Transverse colon (tissue), 4 donors: ENCODE measurements at regions not wholly inside any gene's neighbourhood (a gene's known extent, or its start where the extent isn't known, plus 50 kb on each side); places are given as distances from the start of the nearest gene placed in this dataset.

ENCODE experiments used
- DNase-seq: peaks from one replicate; pipeline ENCODE4 v3.0.0-alpha.2; 2019
- H3K27ac ChIP-seq, 4 donors: fragments of 200-600 bp; sonication (generic); 2 replicates each; pipeline ENCODE4 v1.5.1; 2016 to 2018; ENCODE audit warnings: inconsistent platforms in 4 of 4
- H3K27me3 ChIP-seq: fragments of 200-600 bp; sonication (generic); 2 replicates; pipeline ENCODE4 v1.5.1; 2017; ENCODE audit warnings: inconsistent platforms
- H3K36me3 ChIP-seq, 4 donors: fragments of 200-600 bp; sonication (generic); 2 replicates each; pipeline ENCODE4 v1.5.1; 2017 to 2019; ENCODE audit warnings: inconsistent platforms in 4 of 4
- H3K4me1 ChIP-seq, 4 donors: fragments of 200-600 bp; sonication (generic); 2 replicates each; pipeline ENCODE4 v1.5.1; 2017 to 2020; ENCODE audit warnings: inconsistent platforms in 4 of 4
- H3K4me3 ChIP-seq, 4 donors: fragments of 200-600 bp; sonication (generic); 1 replicate in 1 of 4; 2 replicates in 3 of 4; pipeline versions ENCODE4 v1.5.1 to v1.6.1; 2017 to 2019; ENCODE audit warnings: inconsistent platforms in 4 of 4
- H3K9me3 ChIP-seq, 2 donors: fragments of 200-600 bp; sonication (generic); 2 replicates each; pipeline ENCODE4 v1.5.1; 2017 to 2019; ENCODE audit warnings: inconsistent platforms in 2 of 2
- EP300 ChIP-seq: sonication (generic); formaldehyde crosslinking; IDR thresholded peaks from one replicate; pipeline ENCODE4 v1.6.1; 2017; ENCODE audit warnings: antibody characterized with exemption, low read depth
- POLR2A ChIP-seq: fragments of 450-650 bp; IDR thresholded peaks from one replicate; pipeline ENCODE4 v1.6.1; 2016; ENCODE audit warnings: antibody characterized with exemption, mild to moderate bottlenecking, moderate library complexity
- POLR2AphosphoS5 ChIP-seq, 3 donors: sonication (generic); formaldehyde crosslinking; IDR thresholded peaks; one replicate each; pipeline ENCODE4 v1.6.1; 2016; ENCODE audit warnings: antibody characterized with exemption in 3 of 3
- WGBS, 2 donors: methylation state at CpG; one replicate each; pipeline ENCODE4 v1.1.5; 2018; ENCODE audit warnings: low coverage in 1 of 2; 5-methylcytosine and 5-hydroxymethylcytosine counted together
- in situ Hi-C, 4 donors: fragments of 200-750 bp; cut with MboI; loops; one replicate each; pipeline versions ENCODE4 v1.15.0 to v1.15.1; 2017; ENCODE audit warnings: low sequenced_read_pairs in 3 of 4, low pct_ligation_motif_present in 1 of 4, low pct_unique_long_range_greater_than_20kb in 1 of 4
- intact Hi-C: fragments of 100-400 bp; cut with DNase I; formaldehyde crosslinking; loops from one replicate; pipeline ENCODE4 v1.15.1; 2023; ENCODE audit warnings: low total_unique reads
- TF ChIP-seq, protein P1 (sequence below), 5 experiments: fragments of 200-600 bp in 3 of 5; fragments of 450-650 bp in 2 of 5; sonication (generic) in 3 of 5; IDR thresholded peaks; 1 replicate in 2 of 5; 2 replicates in 3 of 5; pipeline ENCODE4 v1.5.1; 2016 to 2017; ENCODE audit warnings: antibody characterized with exemption in 5 of 5, inconsistent platforms in 3 of 5, mild to moderate bottlenecking in 2 of 5, moderate library complexity in 1 of 5

DNA sequence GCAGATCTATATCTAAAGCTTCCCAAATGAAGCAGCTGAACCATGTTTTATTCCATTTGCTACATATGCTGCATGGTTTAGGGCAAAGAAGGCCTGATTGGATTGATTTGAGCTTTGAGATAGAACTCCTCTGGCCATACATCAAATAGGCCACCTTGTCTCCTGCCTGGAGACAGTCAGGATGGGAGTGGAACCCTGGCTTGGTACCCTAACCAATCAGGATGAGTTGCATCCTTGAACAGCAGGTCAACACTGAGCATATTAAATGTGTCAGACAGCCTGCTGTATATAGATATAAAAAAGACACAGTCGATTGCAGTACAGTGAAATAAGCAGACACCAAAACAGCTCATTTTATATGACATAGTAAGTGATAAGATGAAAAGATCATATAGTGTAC lies 291.7 kb downstream of the NUAK1 start:
- no peak for DNase-seq
- H3K9me3 ChIP-seq, result no peaks in the 10 kb centered on the region
- TF ChIP-seq POLR2AphosphoS5 (IDR thresholded peaks at IDR 0.05) (no peak), EP300 (no peak), POLR2A (no peak)
- TF ChIP-seq, protein P1, sequence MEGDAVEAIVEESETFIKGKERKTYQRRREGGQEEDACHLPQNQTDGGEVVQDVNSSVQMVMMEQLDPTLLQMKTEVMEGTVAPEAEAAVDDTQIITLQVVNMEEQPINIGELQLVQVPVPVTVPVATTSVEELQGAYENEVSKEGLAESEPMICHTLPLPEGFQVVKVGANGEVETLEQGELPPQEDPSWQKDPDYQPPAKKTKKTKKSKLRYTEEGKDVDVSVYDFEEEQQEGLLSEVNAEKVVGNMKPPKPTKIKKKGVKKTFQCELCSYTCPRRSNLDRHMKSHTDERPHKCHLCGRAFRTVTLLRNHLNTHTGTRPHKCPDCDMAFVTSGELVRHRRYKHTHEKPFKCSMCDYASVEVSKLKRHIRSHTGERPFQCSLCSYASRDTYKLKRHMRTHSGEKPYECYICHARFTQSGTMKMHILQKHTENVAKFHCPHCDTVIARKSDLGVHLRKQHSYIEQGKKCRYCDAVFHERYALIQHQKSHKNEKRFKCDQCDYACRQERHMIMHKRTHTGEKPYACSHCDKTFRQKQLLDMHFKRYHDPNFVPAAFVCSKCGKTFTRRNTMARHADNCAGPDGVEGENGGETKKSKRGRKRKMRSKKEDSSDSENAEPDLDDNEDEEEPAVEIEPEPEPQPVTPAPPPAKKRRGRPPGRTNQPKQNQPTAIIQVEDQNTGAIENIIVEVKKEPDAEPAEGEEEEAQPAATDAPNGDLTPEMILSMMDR (IDR thresholded peaks at IDR 0.05), result no peak
- H3K27ac ChIP-seq, result no peak overlapping the region
- H3K4me3 ChIP-seq, result no peak overlapping the region
- no peaks in the 10 kb centered on the region for H3K4me1 ChIP-seq
- no peaks in the 10 kb centered on the region for H3K36me3 ChIP-seq
- in situ Hi-C loops, result no loop called here
- intact Hi-C loops, result no loop called here
- WGBS, 2 donors, result 86% methylated on average over 1 of the region's 1 CpG; no CpG with 5 or more reads in 1 of the 2 donors
- no peaks in the 10 kb centered on the region for H3K27me3 ChIP-seq

DNA sequence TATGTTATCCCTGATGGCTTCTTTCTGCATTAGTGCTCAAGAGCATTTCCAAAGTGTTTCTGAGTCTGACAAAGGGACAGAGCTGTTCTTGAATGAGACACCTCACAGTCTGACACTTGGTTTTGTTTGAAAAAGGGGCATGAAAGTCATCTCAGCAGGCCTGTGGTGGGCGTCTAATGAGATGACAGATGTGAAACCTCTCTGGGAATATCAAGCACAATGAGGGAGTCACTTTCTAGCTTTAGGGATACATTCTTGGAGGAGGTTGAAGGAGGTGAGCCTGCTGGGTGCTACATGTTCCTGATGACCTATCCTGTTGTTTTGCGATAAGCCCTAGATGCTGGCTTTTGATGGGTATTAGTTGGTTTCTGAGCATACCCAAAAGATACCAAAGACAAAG lies 290.5 kb downstream of the NUAK1 start:
- Histone ChIP-seq H3K27ac (no peak overlapping the region), H3K27me3 (no peaks in the 10 kb centered on the region), H3K4me3 (no peak overlapping the region), H3K36me3 (no peaks in the 10 kb centered on the region), H3K4me1 (no peaks in the 10 kb centered on the region), H3K9me3 (no peaks in the 10 kb centered on the region)
- intact Hi-C loops (no loop called here), in situ Hi-C loops (no loop called here)
- DNase-seq, result no peak
- 84 to 100% methylated on average over 1 to 2 of the region's 2 CpGs for WGBS, 2 donors
- TF ChIP-seq POLR2A (no peak), EP300 (no peak), POLR2AphosphoS5 (IDR thresholded peaks at IDR 0.05) (no peak)
- TF ChIP-seq, protein P1 (IDR thresholded peaks at IDR 0.05), result no peak

DNA sequence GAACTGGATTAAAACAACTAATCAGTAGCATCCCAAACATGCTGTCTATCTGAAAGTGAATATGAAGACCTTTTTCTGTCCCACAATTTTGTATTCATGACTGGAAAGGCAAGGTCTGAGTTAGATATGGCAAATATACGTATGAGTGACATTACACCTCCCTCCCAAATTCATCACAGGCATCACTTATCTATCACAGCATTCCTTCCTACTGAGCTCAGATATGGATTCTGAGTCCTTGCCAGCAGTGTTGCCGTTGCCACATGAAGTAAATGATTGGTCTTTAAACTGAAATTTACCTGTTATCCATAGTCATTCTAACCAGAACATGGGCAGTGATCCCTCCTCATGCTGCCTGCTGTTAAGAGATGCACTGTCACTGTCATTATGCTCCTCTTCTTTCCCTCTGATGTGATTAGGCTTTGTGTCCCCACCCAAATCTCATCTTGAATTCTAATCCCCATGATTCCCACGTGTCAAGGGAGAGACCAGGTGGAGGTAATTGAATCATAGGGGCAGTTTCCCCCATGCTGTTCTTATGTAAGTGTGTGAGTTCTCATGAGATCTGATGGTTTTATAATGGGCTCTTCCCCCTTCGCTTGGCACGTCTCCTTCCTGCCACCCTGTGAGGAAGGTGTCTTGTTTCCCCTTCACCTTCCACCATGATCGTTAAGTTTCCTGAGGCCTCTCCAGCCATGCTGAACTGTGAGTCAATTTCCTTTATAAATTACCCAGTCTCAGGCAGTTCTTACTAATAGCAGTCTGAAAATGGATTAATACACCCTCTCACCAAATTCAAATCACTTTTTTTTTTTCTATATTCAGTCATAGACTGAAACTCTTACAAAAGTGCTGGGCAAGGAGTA lies 288.4 kb downstream of the NUAK1 start:
- Histone ChIP-seq H3K36me3 (no peaks in the 10 kb centered on the region), H3K27ac (no peak overlapping the region), H3K27me3 (no peaks in the 10 kb centered on the region), H3K4me3 (no peak overlapping the region), H3K9me3 (no peaks in the 10 kb centered on the region), H3K4me1 (no peaks in the 10 kb centered on the region)
- TF ChIP-seq, protein P1 (IDR thresholded peaks at IDR 0.05), result no peak
- TF ChIP-seq POLR2A, result no peak
- TF ChIP-seq EP300, result no peak
- no peak for TF ChIP-seq POLR2AphosphoS5 (IDR thresholded peaks at IDR 0.05)
- WGBS, 2 donors, result 54 to 66% methylated on average over 4 to 6 of the region's 6 CpGs
- intact Hi-C loops (no loop called here), in situ Hi-C loops (no loop called here)
- no peak for DNase-seq

DNA sequence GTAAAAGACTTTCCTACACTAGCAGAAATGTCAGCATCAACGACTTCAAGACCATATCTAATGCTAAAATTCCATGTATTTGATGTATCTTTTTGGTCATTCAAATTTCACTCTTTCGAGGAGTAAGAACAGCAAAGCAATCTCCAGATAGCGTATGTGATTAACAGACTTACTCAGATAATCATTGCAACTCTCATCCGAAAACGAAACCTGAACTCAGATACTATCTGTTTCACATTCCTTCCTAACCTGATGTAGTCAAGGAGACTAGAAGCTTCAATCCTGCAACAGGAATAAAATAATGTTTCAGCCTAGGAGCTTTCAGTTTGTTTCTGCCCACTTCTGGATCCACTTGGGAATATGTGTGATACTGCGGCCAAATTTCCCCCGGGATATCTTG lies 286.3 kb downstream of the NUAK1 start:
- no peak for DNase-seq
- no peaks in the 10 kb centered on the region for H3K9me3 ChIP-seq
- H3K4me3 ChIP-seq, result no peak overlapping the region
- no peaks in the 10 kb centered on the region for H3K4me1 ChIP-seq
- in situ Hi-C loops, result no loop called here
- WGBS, 2 donors, result 83 to 84% methylated on average over 7 of the region's 7 CpGs
- intact Hi-C loops, result no loop called here
- TF ChIP-seq POLR2AphosphoS5 (IDR thresholded peaks at IDR 0.05) (no peak), EP300 (no peak), POLR2A (no peak)
- TF ChIP-seq, protein P1 (IDR thresholded peaks at IDR 0.05), result no peak
- no peaks in the 10 kb centered on the region for H3K27me3 ChIP-seq
- no peak overlapping the region for H3K27ac ChIP-seq
- H3K36me3 ChIP-seq, result no peaks in the 10 kb centered on the region
